Ectodermal cell (in vitro differentiated cells): ENCODE measurements at regions not wholly inside any gene's neighbourhood (a gene's known extent, or its start where the extent isn't known, plus 50 kb on each side); places are given as distances from the start of the nearest gene placed in this dataset.

Experiments used
- H3K27ac ChIP-seq: 2 replicates; pipeline ENCODE4 v1.7.0; 2013; ENCODE audit warnings: mild to moderate bottlenecking, low read depth, low read length; ENCODE audit not compliant: insufficient read depth, poor library complexity, severe bottlenecking
- H3K27me3 ChIP-seq: 2 replicates; pipeline ENCODE4 v1.7.0; 2013; ENCODE audit warnings: mild to moderate bottlenecking, low read length; ENCODE audit not compliant: insufficient read depth, control insufficient read depth, poor library complexity, severe bottlenecking
- H3K36me3 ChIP-seq: one replicate; pipeline ENCODE4 v1.7.0; 2013; ENCODE audit warnings: low read length; ENCODE audit not compliant: control insufficient read depth, insufficient read depth
- H3K4me1 ChIP-seq: one replicate; pipeline ENCODE4 v1.7.0; 2013; ENCODE audit warnings: low read length; ENCODE audit not compliant: control insufficient read depth, insufficient read depth
- H3K4me3 ChIP-seq: 2 replicates; pipeline ENCODE4 v1.7.0; 2013; ENCODE audit warnings: low read depth, low read length, control low read depth; ENCODE audit not compliant: insufficient read depth
- H3K9me3 ChIP-seq: 2 replicates; pipeline ENCODE4 v1.7.0; 2013; ENCODE audit warnings: mild to moderate bottlenecking, low read length, moderate library complexity; ENCODE audit not compliant: control insufficient read depth
- WGBS, 2 experiments: methylation state at CpG; one replicate each; pipeline ENCODE4 v1.1.7; 2013; ENCODE audit warnings: missing lambda C conversion rate in 2 of 2; 5-methylcytosine and 5-hydroxymethylcytosine counted together

- Histone ChIP-seq H3K36me3 (no peaks in the 10 kb centered on the region), H3K4me3 (no peak overlapping the region), H3K4me1 (no peaks in the 10 kb centered on the region), H3K27ac (no peak overlapping the region), H3K27me3 (no peaks in the 10 kb centered on the region), H3K9me3 (no peaks in the 10 kb centered on the region)
- 86 to 87% methylated on average over 7 of the region's 7 CpGs for WGBS, 2 experiments
Measured at GRCh38 chr11:129733981-129734380, 81.7 kb upstream of the TMEM45B start.

GRCh38 chr11:129734654-129735053, 81.0 kb upstream of the TMEM45B start:
- Histone ChIP-seq H3K27ac (no peak overlapping the region), H3K36me3 (no peaks in the 10 kb centered on the region), H3K9me3 (no peaks in the 10 kb centered on the region), H3K4me3 (no peak overlapping the region), H3K27me3 (no peaks in the 10 kb centered on the region), H3K4me1 (no peaks in the 10 kb centered on the region)
- 94% methylated on average over 7 of the region's 7 CpGs for WGBS, 2 experiments

GRCh38 chr11:129737831-129738230, 77.8 kb upstream of the TMEM45B start:
- Histone ChIP-seq H3K27ac (no peak overlapping the region), H3K4me3 (no peak overlapping the region), H3K4me1 (no peaks in the 10 kb centered on the region), H3K36me3 (no peaks in the 10 kb centered on the region), H3K27me3 (no peaks in the 10 kb centered on the region), H3K9me3 (no peaks in the 10 kb centered on the region)
- 87 to 89% methylated on average over 11 of the region's 11 CpGs for WGBS, 2 experiments

- H3K27me3 ChIP-seq: no peaks in the 10 kb centered on the region
- WGBS, 2 experiments: 94 to 95% methylated on average over 2 of the region's 2 CpGs
- H3K36me3 ChIP-seq: no peaks in the 10 kb centered on the region
- H3K4me3 ChIP-seq: no peak overlapping the region
- no peak overlapping the region for H3K27ac ChIP-seq
- no peaks in the 10 kb centered on the region for H3K4me1 ChIP-seq
- no peaks in the 10 kb centered on the region for H3K9me3 ChIP-seq
Measured at GRCh38 chr11:129738242-129738641, 77.4 kb upstream of the TMEM45B start.

GRCh38 chr11:129739339-129739738, 76.3 kb upstream of the TMEM45B start:
- Histone ChIP-seq H3K4me1 (no peaks in the 10 kb centered on the region), H3K36me3 (no peaks in the 10 kb centered on the region), H3K4me3 (no peak overlapping the region), H3K27me3 (no peaks in the 10 kb centered on the region), H3K9me3 (no peaks in the 10 kb centered on the region), H3K27ac (no peak overlapping the region)
- 92% methylated on average over 4 of the region's 4 CpGs for WGBS, 2 experiments

GRCh38 chr11:129740125-129740719, 75.4 kb upstream of the TMEM45B start:
- 94 to 96% methylated on average over 4 of the region's 4 CpGs for WGBS, 2 experiments

GRCh38 chr11:129743112-129743815, 72.4 kb upstream of the TMEM45B start:
- Histone ChIP-seq H3K4me1 (no peaks in the 10 kb centered on the region), H3K27ac (peak overlapping the region; percentile 56), H3K4me3 (no peak overlapping the region), H3K9me3 (no peaks in the 10 kb centered on the region), H3K27me3 (no peaks in the 10 kb centered on the region), H3K36me3 (no peaks in the 10 kb centered on the region)
- 79 to 86% methylated on average over 25 of the region's 25 CpGs for WGBS, 2 experiments

More at GRCh38 chr11:129740125-129740719, 75.4 kb upstream of the TMEM45B start:
- no peak overlapping the region for H3K4me3 ChIP-seq
- no peaks in the 10 kb centered on the region for H3K27me3 ChIP-seq
- H3K4me1 ChIP-seq: no peaks in the 10 kb centered on the region
- no peak overlapping the region for H3K27ac ChIP-seq
- no peaks in the 10 kb centered on the region for H3K9me3 ChIP-seq
- H3K36me3 ChIP-seq: no peaks in the 10 kb centered on the region

GRCh38 chr11:129747071-129747470, 68.6 kb upstream of the TMEM45B start:
- Histone ChIP-seq H3K27ac (no peak overlapping the region), H3K27me3 (peaks cover 17% of the 10 kb centered on the region), H3K4me3 (no peak overlapping the region), H3K9me3 (no peaks in the 10 kb centered on the region), H3K4me1 (no peaks in the 10 kb centered on the region), H3K36me3 (no peaks in the 10 kb centered on the region)
- 90 to 92% methylated on average over 6 of the region's 6 CpGs for WGBS, 2 experiments

- no peak overlapping the region for H3K27ac ChIP-seq
- H3K4me1 ChIP-seq: no peaks in the 10 kb centered on the region
- H3K9me3 ChIP-seq: no peaks in the 10 kb centered on the region
- H3K27me3 ChIP-seq: peaks cover 17% of the 10 kb centered on the region
- H3K36me3 ChIP-seq: no peaks in the 10 kb centered on the region
- H3K4me3 ChIP-seq: no peak overlapping the region
- 90 to 97% methylated on average over 5 of the region's 5 CpGs for WGBS, 2 experiments
Measured at GRCh38 chr11:129749141-129749540, 66.5 kb upstream of the TMEM45B start.

GRCh38 chr11:129750343-129751292, 65.0 kb upstream of the TMEM45B start:
- Histone ChIP-seq H3K27me3 (peaks cover 17% of the 10 kb centered on the region), H3K27ac (no peak overlapping the region), H3K4me3 (no peak overlapping the region), H3K4me1 (no peaks in the 10 kb centered on the region), H3K9me3 (no peaks in the 10 kb centered on the region), H3K36me3 (no peaks in the 10 kb centered on the region)
- WGBS, 2 experiments: 26 to 28% methylated on average over 57 of the region's 57 CpGs
